Daoy (cell line): ENCODE measurements at regions not wholly inside any gene's neighbourhood (a gene's known extent, or its start where the extent isn't known, plus 50 kb on each side); places are given as distances from the start of the nearest gene placed in this dataset.
"Not testable (repeated sequence)": the region's sequence is repeated elsewhere in the genome, so short reads cannot be mapped to it uniquely, and the experiment has no call there.

Source experiments
- DNase-seq: peaks from one replicate; pipeline ENCODE4 v3.0.0-alpha.2; 2015; ENCODE audit warnings: low read depth

- no peak for DNase-seq
These were observed 50.9 kb upstream of the HSPB3 start for GRCh38 chr5:54404568-54404967.

GRCh38 chr5:54403885-54404416, 51.5 kb upstream of the HSPB3 start:
- no peak for DNase-seq

DNA sequence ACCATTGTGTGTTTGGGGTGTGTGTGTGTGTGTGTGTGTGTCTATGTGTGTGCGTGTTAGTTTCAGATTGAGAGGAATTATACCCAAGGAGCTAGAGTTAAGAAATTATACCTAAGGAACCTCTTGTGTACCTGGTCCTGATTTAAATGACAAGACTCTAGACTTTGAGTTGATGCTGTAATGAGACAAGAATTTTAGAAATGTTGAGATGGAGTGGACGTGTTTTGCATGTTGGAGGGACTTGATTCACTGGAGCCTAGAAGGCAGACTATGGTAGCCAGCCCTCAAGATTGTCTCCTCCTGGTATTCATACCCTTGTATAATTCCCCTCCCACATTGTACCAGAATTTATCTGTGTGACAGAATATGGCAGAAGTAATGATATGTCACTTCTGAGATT, 52.4 kb upstream of the HSPB3 start:
- no peak for DNase-seq

GRCh38 chr5:54401515-54401914, 54.0 kb upstream of the HSPB3 start:
- no peak for DNase-seq

- no peak for DNase-seq
These were observed 57.3 kb upstream of the HSPB3 start for GRCh38 chr5:54398191-54398590.

- no peak for DNase-seq
These were observed 58.1 kb upstream of the HSPB3 start for GRCh38 chr5:54397420-54397819.

DNA sequence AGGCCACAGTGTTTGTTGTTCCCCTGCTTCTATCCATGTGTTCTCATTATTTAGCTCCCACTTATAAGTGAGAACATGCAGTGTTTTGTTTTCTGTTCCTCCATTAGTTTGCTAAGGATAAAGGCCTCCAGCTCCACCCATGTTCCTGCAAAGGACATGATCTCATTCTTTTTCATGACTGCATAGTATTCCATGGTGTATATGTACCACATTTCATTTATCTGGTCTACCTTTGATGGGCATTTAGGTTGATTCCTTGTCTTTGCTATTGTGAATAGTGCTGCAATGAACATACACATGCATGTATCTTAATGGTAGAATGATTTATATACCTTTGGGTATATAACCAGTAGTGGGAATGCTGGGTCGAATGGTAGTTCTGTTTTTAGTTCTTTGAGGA, 62.5 kb upstream of the HSPB3 start:
- not testable (repeated sequence) for DNase-seq

GRCh38 chr5:54390539-54391031, 64.9 kb upstream of the HSPB3 start:
- no peak for DNase-seq

GRCh38 chr5:54390015-54390414, 65.5 kb upstream of the HSPB3 start:
- peak; percentile 95 for DNase-seq

DNA sequence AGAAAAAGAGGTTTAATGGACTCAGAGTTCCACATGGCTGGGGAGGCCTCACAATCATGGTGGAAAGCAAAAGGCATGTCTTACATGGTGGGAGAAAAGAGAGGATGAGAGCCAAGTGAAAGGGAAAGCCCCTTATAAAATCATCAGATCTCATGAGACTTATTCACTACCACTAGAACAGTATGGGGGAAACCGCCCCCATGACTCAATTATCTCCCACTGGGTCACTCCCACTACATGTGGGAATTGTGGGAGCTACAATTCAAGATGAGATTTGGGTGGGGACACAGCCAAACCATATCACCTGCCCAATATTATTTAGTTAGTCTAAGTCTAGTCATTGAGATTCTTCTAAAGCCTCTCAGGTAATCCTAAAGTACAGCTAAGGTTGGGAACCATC, 66.1 kb upstream of the HSPB3 start:
- peak; percentile 15 for DNase-seq

DNA sequence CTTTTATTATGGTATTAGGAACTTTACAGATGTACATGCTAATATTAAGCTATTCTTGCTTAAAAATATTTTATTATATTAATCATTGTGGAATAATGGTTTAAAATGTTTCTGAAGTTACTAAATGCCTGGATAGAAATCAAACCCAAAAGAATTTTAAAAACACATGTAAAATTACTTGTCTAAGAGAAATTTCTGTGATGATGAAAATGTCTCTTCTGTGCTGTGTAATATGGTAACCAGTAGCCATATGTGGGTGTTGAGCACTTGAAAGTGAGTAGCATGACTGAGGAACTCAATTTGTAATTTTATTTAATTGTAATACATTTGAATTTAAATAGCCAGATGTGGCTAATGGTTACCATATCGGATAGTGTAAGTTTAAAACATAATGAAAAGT, 66.7 kb upstream of the HSPB3 start:
- no peak for DNase-seq

- DNase-seq = no peak
These were observed 67.1 kb upstream of the HSPB3 start for GRCh38 chr5:54388409-54388808.

GRCh38 chr5:54387659-54388232, 67.8 kb upstream of the HSPB3 start:
- peak; percentile 49 for DNase-seq

DNA sequence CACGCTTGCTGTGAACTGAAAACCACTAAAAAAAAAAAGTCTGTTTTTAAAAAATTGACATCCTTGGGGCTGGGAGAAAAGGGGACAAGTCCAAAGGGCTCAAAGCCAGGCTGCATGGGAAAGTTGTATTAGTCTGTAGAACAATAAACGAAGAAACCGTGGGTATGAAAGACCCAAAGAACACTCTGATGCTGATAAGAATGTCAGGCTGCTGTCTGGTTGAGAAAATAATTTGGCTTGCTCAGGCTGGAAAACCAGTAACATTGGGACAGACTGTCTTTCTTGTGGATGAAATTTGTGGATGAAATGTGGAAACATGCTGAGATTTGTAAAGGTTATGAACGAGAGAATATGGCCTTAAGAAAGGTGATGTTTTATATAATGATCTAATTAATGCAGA, 68.5 kb upstream of the HSPB3 start:
- no peak for DNase-seq

- no peak for DNase-seq
These were observed 69.5 kb upstream of the HSPB3 start for GRCh38 chr5:54385994-54386393.

- no peak for DNase-seq
These were observed 71.1 kb upstream of the HSPB3 start for GRCh38 chr5:54384356-54384933.

DNA sequence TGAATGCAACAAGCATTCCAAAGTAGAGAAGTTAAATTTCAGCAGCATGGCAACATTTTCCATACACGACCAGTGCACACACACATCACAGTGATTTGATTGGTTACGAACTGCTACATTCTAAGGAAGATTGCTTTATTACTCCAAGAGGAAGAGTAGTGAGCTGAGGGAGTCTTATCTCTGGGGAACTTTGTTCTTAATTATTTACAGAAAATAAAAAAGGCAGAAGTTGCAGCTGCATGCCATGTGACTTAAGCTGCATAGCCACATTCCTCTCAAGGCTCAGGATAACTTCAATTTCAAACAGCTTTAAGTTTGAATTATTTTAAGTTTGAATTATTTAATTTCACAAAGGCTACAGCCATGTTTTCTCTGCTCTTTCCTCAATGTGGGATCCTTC, 71.6 kb upstream of the HSPB3 start:
- no peak for DNase-seq

DNA sequence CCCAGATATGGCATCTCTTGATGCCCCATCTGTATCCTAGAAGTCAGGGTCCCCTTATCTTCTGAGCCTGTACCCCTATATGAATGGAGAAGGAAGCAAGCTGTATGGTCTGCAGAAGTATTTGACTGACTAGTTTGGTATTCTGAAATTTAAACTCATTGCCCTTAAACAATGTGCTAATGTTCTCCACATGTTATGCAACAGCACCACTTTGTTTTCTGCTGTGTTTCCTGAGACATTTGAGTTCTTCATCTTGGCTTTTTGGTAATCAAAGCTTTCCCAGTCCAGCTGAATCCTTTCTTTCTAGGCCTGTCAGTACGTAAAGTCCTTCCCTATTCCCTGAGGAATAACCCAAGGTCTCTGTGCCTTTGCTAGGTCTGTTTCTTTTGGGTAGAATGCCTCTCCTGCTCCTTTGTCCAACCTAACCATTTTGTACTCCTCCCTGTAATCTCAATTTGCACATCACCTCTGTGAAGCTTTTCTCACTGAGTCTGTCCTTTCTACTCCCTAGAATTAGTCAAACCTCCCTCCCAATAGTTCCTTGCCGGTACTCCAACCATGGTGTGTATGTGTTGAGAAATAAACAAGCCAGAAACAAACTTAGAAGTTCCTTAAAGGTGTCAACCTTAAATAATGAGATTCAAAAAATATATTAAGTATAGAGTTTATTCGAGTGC, 72.1 kb upstream of the HSPB3 start:
- no peak for DNase-seq

DNA sequence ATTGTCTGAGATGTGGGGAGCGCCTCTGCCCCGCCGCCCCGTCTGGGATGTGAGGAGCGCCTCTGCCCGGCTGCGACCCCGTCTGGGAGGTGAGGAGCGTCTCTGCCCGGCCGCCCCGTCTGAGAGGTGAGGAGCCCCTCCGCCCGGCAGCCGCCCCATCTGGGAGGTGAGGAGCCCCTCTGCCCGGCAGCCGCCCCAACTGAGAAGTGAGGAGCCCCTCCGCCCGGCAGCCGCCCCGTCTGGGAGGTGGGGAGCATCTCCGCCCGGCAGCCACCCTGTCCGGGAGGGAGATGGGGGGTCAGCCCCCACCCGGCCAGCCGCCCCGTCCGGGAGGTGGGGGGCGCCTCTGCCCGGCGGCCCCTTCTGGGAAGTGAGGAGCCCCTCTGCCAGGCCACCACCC, 70.9 kb upstream of the ARL15 start:
- not testable (repeated sequence) for DNase-seq

DNA sequence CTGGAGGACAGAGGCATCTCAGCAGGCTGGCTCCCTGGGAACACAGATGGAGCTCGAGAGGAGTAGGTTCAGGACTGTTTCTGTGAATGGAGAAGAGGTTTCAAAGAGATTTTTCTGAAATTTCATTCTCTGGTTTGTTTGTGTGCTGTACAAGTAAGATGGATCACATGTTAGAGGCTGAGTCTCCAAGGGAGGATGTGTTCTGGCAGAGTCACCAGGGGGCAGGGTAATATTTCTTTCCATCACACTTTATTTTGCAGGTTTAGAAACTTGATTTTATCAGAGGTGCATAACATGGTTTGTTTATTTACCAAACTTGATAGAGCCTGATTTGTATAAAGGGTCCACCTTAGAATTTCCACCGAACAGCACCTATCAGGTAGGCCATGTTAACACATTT, 69.2 kb upstream of the ARL15 start:
- no peak for DNase-seq

DNA sequence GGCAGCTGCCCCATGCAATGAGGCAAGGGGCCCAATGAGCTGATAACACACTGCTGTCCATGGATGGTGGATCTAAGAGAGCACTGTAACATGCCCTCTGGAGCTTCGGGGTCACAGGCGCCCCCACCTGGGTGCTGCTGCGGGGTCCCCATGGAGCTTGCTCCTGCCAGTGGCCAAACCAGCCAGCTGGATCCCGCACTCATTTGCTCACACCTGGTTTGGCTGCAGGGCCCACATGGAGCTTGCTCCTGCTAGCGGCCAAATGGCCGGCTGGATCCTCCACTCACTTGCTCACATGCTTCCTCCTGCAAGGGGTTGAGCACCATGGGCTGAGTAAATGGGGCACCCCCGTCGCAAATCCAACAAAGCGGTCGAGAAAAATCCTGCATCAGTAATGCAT, 68.3 kb upstream of the ARL15 start:
- no peak for DNase-seq

DNA sequence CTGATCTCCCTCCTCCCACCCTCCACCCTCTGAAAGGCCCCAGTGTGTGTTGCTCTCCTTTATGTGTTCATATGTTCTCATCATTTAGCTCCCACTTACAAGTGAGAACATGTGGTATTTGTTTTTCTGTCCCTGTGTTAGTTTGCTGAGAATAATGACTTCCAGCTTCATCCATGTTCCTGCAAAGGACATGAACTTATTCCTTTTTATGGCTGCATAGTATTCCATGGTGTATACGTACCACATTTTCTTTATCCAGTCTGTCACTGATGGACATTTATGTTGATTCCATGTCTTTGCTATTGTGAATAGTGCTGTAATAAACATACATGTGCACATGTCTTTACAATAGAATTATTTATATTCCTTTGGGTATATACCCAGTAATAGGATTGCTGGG, 67.0 kb upstream of the ARL15 start:
- DNase-seq = not testable (repeated sequence)

- DNase-seq = no peak
These were observed 60.6 kb upstream of the ARL15 start for GRCh38 chr5:54370982-54371381.
